ENCODE measurements at regions not wholly inside any gene's neighbourhood (a gene's known extent, or its start where the extent isn't known, plus 50 kb on each side); places are given as distances from the start of the nearest gene placed in this dataset.

GRCh38 chr9:135188681-135189151 lies 101.2 kb downstream of the OLFM1 start:
- no peak for TF ChIP-seq POLR2A (IDR thresholded peaks at IDR 0.05)
- TF ChIP-seq CTCF (IDR thresholded peaks at IDR 0.05): no peak
- TF ChIP-seq POLR2AphosphoS5 (IDR thresholded peaks at IDR 0.05): no peak

Data from breast epithelium (tissue), 3 donors.